Tibial nerve (tissue), 4 donors: ENCODE measurements at regions not wholly inside any gene's neighbourhood (a gene's known extent, or its start where the extent isn't known, plus 50 kb on each side); places are given as distances from the start of the nearest gene placed in this dataset.

Experiments used
- DNase-seq, 2 donors: peaks; one replicate each; pipeline ENCODE4 v3.0.0-alpha.2; 2019; ENCODE audit warnings: low spot score in 2 of 2
- H3K27ac ChIP-seq, 4 donors: fragments of 200-600 bp; sonication (generic) in 3 of 4; one replicate each; pipeline ENCODE4 v1.5.1; 2017 to 2019; ENCODE audit warnings: mild to moderate bottlenecking in 1 of 4
- H3K27me3 ChIP-seq, 2 donors: fragments of 200-600 bp; sonication (generic) in 1 of 2; one replicate each; pipeline versions ENCODE4 v1.5.1 to v1.6.0; 2017 to 2019
- H3K36me3 ChIP-seq, 3 donors: fragments of 200-600 bp; sonication (generic); one replicate each; pipeline ENCODE4 v1.5.1; 2018 to 2019
- H3K4me1 ChIP-seq, 4 donors: fragments of 200-600 bp; sonication (generic) in 3 of 4; one replicate each; pipeline ENCODE4 v1.5.1; 2017 to 2019
- H3K4me3 ChIP-seq, 4 donors: fragments of 200-600 bp; sonication (generic) in 3 of 4; one replicate each; pipeline ENCODE4 v1.5.1; 2017 to 2019; ENCODE audit warnings: mild to moderate bottlenecking in 1 of 4, moderate library complexity in 1 of 4
- H3K9me3 ChIP-seq, 4 donors: fragments of 200-600 bp; sonication (generic) in 3 of 4; one replicate each; pipeline ENCODE4 v1.5.1; 2017 to 2019
- CTCF ChIP-seq, 5 experiments: fragments of 200-600 bp in 3 of 5; fragments of 450-650 bp in 2 of 5; sonication (generic) in 3 of 5; IDR thresholded peaks; one replicate each; pipeline ENCODE4 v1.5.1; 2016 to 2019; ENCODE audit warnings: antibody characterized with exemption in 5 of 5, mild to moderate bottlenecking in 3 of 5, moderate library complexity in 2 of 5
- EP300 ChIP-seq, 2 donors: sonication (generic); formaldehyde crosslinking; IDR thresholded peaks; one replicate each; pipeline ENCODE4 v1.6.1; 2017; ENCODE audit warnings: antibody characterized with exemption in 2 of 2, mild to moderate bottlenecking in 1 of 2
- POLR2A ChIP-seq, 2 donors: fragments of 450-650 bp; IDR thresholded peaks; one replicate each; pipeline ENCODE4 v1.6.1; 2017; ENCODE audit warnings: antibody characterized with exemption in 2 of 2, mild to moderate bottlenecking in 2 of 2, moderate library complexity in 2 of 2
- WGBS, 2 donors: methylation state at CpG; one replicate each; pipeline ENCODE4 v1.1.5; 2018; 5-methylcytosine and 5-hydroxymethylcytosine counted together

GRCh38 chr9:75471549-75472114 is 383.3 kb downstream of the OSTF1 start:
- no peak for TF ChIP-seq CTCF (IDR thresholded peaks at IDR 0.05)
- DNase-seq = no peak
- no peaks in the 10 kb centered on the region for H3K36me3 ChIP-seq
- no peak overlapping the region for H3K27ac ChIP-seq
- no peaks in the 10 kb centered on the region for H3K27me3 ChIP-seq
- no peak overlapping the region for H3K4me3 ChIP-seq
- H3K4me1 ChIP-seq = peaks cover 0 to 2% (median 0%) of the 10 kb centered on the region in 4 donors
- H3K9me3 ChIP-seq = no peaks in the 10 kb centered on the region
- WGBS, 2 donors = 54 to 58% methylated on average over 3 of the region's 3 CpGs

- DNase-seq = no peak
- WGBS, 2 donors = 86 to 87% methylated on average over 2 of the region's 2 CpGs
- H3K9me3 ChIP-seq = peaks cover 0 to 9% (median 0%) of the 10 kb centered on the region in 4 donors
Measured at GRCh38 chr9:75482566-75482965, 394.3 kb downstream of the OSTF1 start.

GRCh38 chr9:75483636-75484035 is 395.3 kb downstream of the OSTF1 start:
- WGBS, 2 donors = 44 to 51% methylated on average over 2 of the region's 2 CpGs
- no peak for DNase-seq
- Histone ChIP-seq H3K27me3 (no peaks in the 10 kb centered on the region), H3K9me3 (no peaks in the 10 kb centered on the region), H3K4me1 (no peaks in the 10 kb centered on the region), H3K27ac (no peak overlapping the region), H3K4me3 (no peak overlapping the region), H3K36me3 (no peaks in the 10 kb centered on the region)
- no peak for TF ChIP-seq POLR2A (IDR thresholded peaks at IDR 0.05)
- TF ChIP-seq EP300 (IDR thresholded peaks at IDR 0.05) = no peak
- TF ChIP-seq CTCF (IDR thresholded peaks at IDR 0.05) = no peak

More at GRCh38 chr9:75482566-75482965, 394.3 kb downstream of the OSTF1 start:
- no peaks in the 10 kb centered on the region for H3K36me3 ChIP-seq
- H3K4me3 ChIP-seq = no peak overlapping the region
- H3K4me1 ChIP-seq = no peaks in the 10 kb centered on the region
- no peak overlapping the region for H3K27ac ChIP-seq
- H3K27me3 ChIP-seq = no peaks in the 10 kb centered on the region
- TF ChIP-seq POLR2A (IDR thresholded peaks at IDR 0.05) (no peak), EP300 (IDR thresholded peaks at IDR 0.05) (no peak), CTCF (IDR thresholded peaks at IDR 0.05) (no peak)

GRCh38 chr9:75487856-75488718 is 399.8 kb downstream of the OSTF1 start:
- Histone ChIP-seq H3K36me3 (no peaks in the 10 kb centered on the region), H3K4me1 (peaks cover 0 to 27% (median 0%) of the 10 kb centered on the region in 4 donors), H3K27ac (no peak overlapping the region), H3K9me3 (no peaks in the 10 kb centered on the region), H3K27me3 (no peaks in the 10 kb centered on the region), H3K4me3 (no peak overlapping the region)
- 41 to 44% methylated on average over 5 of the region's 5 CpGs for WGBS, 2 donors
- no peak for TF ChIP-seq POLR2A (IDR thresholded peaks at IDR 0.05)
- TF ChIP-seq CTCF (IDR thresholded peaks at IDR 0.05) = no peak
- TF ChIP-seq EP300 (IDR thresholded peaks at IDR 0.05) = no peak
- no peak for DNase-seq

GRCh38 chr9:75488719-75489110 is 400.4 kb downstream of the OSTF1 start:
- H3K4me3 ChIP-seq = no peak overlapping the region
- 77 to 80% methylated on average over 6 of the region's 6 CpGs for WGBS, 2 donors
- no peaks in the 10 kb centered on the region for H3K27me3 ChIP-seq
- TF ChIP-seq CTCF (IDR thresholded peaks at IDR 0.05) (no peak), POLR2A (IDR thresholded peaks at IDR 0.05) (no peak), EP300 (IDR thresholded peaks at IDR 0.05) (no peak)
- no peak overlapping the region for H3K27ac ChIP-seq
- peaks cover 0 to 27% (median 0%) of the 10 kb centered on the region in 4 donors for H3K4me1 ChIP-seq
- no peaks in the 10 kb centered on the region for H3K9me3 ChIP-seq
- no peaks in the 10 kb centered on the region for H3K36me3 ChIP-seq
- DNase-seq = no peak
